ENCODE measurements at regions not wholly inside any gene's neighbourhood (a gene's known extent, or its start where the extent isn't known, plus 50 kb on each side); places are given as distances from the start of the nearest gene placed in this dataset.

DNA sequence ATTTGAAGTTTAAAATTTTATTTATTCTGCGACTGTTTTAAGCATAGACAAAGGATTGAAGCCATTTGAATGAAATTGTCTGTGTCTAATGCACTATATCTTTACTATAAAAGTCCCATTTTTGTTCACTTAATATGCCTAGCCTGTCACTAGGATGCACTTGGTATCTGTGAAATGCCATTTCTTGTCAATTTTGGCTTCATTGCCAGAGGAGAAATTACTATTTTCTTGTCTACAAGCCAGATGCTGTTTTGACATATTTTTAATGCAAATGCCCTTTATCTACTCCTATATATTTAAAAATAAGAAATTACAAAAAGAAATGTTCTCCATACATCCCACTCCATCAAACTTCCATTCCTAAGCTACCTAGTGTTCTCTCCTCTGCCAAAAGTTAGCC, 1704.5 kb upstream of the RAG2 start:
- H3K27ac Mint-ChIP-seq, result no peak overlapping the region
- H3K27me3 Mint-ChIP-seq, result no peaks in the 10 kb centered on the region
- no peaks in the 10 kb centered on the region for H3K9me3 Mint-ChIP-seq

DNA sequence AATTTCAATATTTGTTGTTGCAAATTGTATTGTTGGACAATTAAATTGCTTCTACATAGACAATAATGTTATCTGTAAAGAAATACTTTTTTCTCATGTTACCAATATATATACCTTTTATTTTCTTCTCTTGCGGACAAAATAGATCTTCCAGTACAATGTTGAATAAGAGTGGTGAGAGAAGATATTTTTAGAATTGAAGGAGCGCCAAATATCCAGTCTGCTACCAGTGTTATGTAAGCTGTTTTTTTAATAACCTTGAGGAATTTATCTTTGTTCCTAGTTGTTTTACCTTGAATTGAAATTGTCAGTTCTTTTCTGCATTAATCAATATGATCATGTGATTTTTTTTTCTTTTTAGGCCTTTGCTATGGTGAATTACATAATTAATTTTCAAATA, 1702.5 kb upstream of the RAG2 start:
- TF ChIP-seq, protein P1, sequence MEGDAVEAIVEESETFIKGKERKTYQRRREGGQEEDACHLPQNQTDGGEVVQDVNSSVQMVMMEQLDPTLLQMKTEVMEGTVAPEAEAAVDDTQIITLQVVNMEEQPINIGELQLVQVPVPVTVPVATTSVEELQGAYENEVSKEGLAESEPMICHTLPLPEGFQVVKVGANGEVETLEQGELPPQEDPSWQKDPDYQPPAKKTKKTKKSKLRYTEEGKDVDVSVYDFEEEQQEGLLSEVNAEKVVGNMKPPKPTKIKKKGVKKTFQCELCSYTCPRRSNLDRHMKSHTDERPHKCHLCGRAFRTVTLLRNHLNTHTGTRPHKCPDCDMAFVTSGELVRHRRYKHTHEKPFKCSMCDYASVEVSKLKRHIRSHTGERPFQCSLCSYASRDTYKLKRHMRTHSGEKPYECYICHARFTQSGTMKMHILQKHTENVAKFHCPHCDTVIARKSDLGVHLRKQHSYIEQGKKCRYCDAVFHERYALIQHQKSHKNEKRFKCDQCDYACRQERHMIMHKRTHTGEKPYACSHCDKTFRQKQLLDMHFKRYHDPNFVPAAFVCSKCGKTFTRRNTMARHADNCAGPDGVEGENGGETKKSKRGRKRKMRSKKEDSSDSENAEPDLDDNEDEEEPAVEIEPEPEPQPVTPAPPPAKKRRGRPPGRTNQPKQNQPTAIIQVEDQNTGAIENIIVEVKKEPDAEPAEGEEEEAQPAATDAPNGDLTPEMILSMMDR (conservative IDR thresholded peaks at IDR 0.05), result no peak
- Mint-ChIP-seq H3K4me1 (ENCODE audit: unreplicated experiment) (peaks cover 2% of the 10 kb centered on the region), H3K27ac (no peak overlapping the region), H3K4me3 (no peak overlapping the region), H3K27me3 (no peaks in the 10 kb centered on the region), H3K9me3 (peaks cover 2% of the 10 kb centered on the region), H3K36me3 (no peaks in the 10 kb centered on the region)
- DNase-seq (ENCODE audit: extremely low spot score, unreplicated experiment), result no peak

More for the DNA sequence above, 1704.5 kb upstream of the RAG2 start:
- TF ChIP-seq, protein P1 (conservative IDR thresholded peaks at IDR 0.05), result no peak
- Mint-ChIP-seq H3K4me1 (ENCODE audit: unreplicated experiment) (peaks cover 5% of the 10 kb centered on the region), H3K36me3 (no peaks in the 10 kb centered on the region), H3K4me3 (no peak overlapping the region)
- no peak for DNase-seq (ENCODE audit: extremely low spot score, unreplicated experiment)

GRCh38 chr11:38296211-38296776, 1698.3 kb upstream of the RAG2 start:
- peaks cover 10% of the 10 kb centered on the region for H3K9me3 Mint-ChIP-seq
- H3K27ac Mint-ChIP-seq, result no peak overlapping the region
- H3K27me3 Mint-ChIP-seq, result no peaks in the 10 kb centered on the region
- DNase-seq (ENCODE audit: extremely low spot score, unreplicated experiment), result no peak
- TF ChIP-seq, protein P1 (conservative IDR thresholded peaks at IDR 0.05), result no peak
- no peak overlapping the region for H3K4me3 Mint-ChIP-seq
- no peaks in the 10 kb centered on the region for H3K36me3 Mint-ChIP-seq
- H3K4me1 Mint-ChIP-seq (ENCODE audit: unreplicated experiment), result no peaks in the 10 kb centered on the region

DNA sequence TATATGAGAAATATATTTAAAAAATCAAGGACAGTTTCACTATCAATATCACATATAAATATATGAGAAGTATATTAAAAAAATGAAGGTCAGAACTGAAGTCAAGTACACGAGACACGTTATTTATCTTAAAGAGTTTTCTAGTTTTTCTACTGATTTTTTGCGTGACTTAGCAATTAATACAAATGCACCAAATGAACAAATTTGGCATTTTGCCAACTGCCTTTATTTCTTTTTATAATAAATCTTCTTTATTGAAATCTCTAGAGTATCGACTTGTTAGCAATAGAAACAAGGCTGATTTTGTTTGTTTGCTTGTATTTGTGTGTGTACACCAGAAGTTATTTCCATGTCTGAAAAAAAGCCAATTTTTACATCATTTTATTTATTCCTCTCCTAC, 1684.7 kb upstream of the RAG2 start:
- TF ChIP-seq, protein P1 (conservative IDR thresholded peaks at IDR 0.05), result no peak
- Mint-ChIP-seq H3K27me3 (no peaks in the 10 kb centered on the region), H3K9me3 (no peaks in the 10 kb centered on the region), H3K4me3 (no peak overlapping the region), H3K36me3 (no peaks in the 10 kb centered on the region), H3K27ac (no peak overlapping the region), H3K4me1 (ENCODE audit: unreplicated experiment) (no peaks in the 10 kb centered on the region)
- DNase-seq (ENCODE audit: extremely low spot score, unreplicated experiment), result no peak

GRCh38 chr11:38278457-38279141, 1680.6 kb upstream of the RAG2 start:
- Mint-ChIP-seq H3K27me3 (no peaks in the 10 kb centered on the region), H3K27ac (no peak overlapping the region)

More at GRCh38 chr11:38278457-38279141, 1680.6 kb upstream of the RAG2 start:
- DNase-seq (ENCODE audit: extremely low spot score, unreplicated experiment), result no peak
- TF ChIP-seq, protein P1 (conservative IDR thresholded peaks at IDR 0.05), result no peak
- H3K36me3 Mint-ChIP-seq, result no peaks in the 10 kb centered on the region
- H3K4me1 Mint-ChIP-seq (ENCODE audit: unreplicated experiment), result no peaks in the 10 kb centered on the region
- no peak overlapping the region for H3K4me3 Mint-ChIP-seq
- no peaks in the 10 kb centered on the region for H3K9me3 Mint-ChIP-seq
